ENCODE measurements at regions not wholly inside any gene's neighbourhood (a gene's known extent, or its start where the extent isn't known, plus 50 kb on each side); places are given as distances from the start of the nearest gene placed in this dataset.

GRCh38 chr18:70653671-70654070 is 364.8 kb downstream of the SOCS6 start:
- Histone ChIP-seq H3K27me3 (no peaks in the 10 kb centered on the region), H3K4me1 (no peaks in the 10 kb centered on the region), H3K9me3 (no peaks in the 10 kb centered on the region), H3K36me3 (no peaks in the 10 kb centered on the region), H3K4me3 (no peak overlapping the region), H3K27ac (no peak overlapping the region)
- no peak for DNase-seq
- no peak for ATAC-seq
- intact Hi-C loops (cut with DNase I): no loop called here
- TF ChIP-seq POLR2A (IDR thresholded peaks at IDR 0.05) (no peak), CTCF (IDR thresholded peaks at IDR 0.05) (no peak)

GRCh38 chr18:70650878-70651277 is 362.0 kb downstream of the SOCS6 start:
- 42% methylated on average over 2 of the region's 2 CpGs for WGBS (ENCODE audit: insufficient coverage, low coverage, low lambda C conversion rate, missing lambda C conversion rate)
- Histone ChIP-seq H3K36me3 (no peaks in the 10 kb centered on the region), H3K27ac (no peak overlapping the region), H3K9me3 (no peaks in the 10 kb centered on the region), H3K4me1 (no peaks in the 10 kb centered on the region), H3K27me3 (no peaks in the 10 kb centered on the region), H3K4me3 (no peak overlapping the region)
- intact Hi-C loops (cut with DNase I): no loop called here
- ATAC-seq (no peak), DNase-seq (no peak)
- TF ChIP-seq POLR2A (IDR thresholded peaks at IDR 0.05): no peak
- TF ChIP-seq CTCF (IDR thresholded peaks at IDR 0.05): no peak

GRCh38 chr18:70649683-70650082 is 360.8 kb downstream of the SOCS6 start:
- WGBS (ENCODE audit: insufficient coverage, low coverage, low lambda C conversion rate, missing lambda C conversion rate): 74% methylated on average over 7 of the region's 7 CpGs
- H3K27me3 ChIP-seq: no peaks in the 10 kb centered on the region
- intact Hi-C loops (cut with DNase I): no loop called here
- no peak overlapping the region for H3K4me3 ChIP-seq
- ATAC-seq: no peak
- no peaks in the 10 kb centered on the region for H3K9me3 ChIP-seq
- no peak for DNase-seq
- TF ChIP-seq CTCF (IDR thresholded peaks at IDR 0.05) (no peak), POLR2A (IDR thresholded peaks at IDR 0.05) (no peak)
- H3K36me3 ChIP-seq: no peaks in the 10 kb centered on the region
- H3K27ac ChIP-seq: no peak overlapping the region
- no peaks in the 10 kb centered on the region for H3K4me1 ChIP-seq

- DNase-seq (no peak), ATAC-seq (no peak)
- TF ChIP-seq CTCF (IDR thresholded peaks at IDR 0.05): no peak
- TF ChIP-seq POLR2A (IDR thresholded peaks at IDR 0.05): no peak
- intact Hi-C loops (cut with DNase I): no loop called here
- no peak overlapping the region for H3K27ac ChIP-seq
- H3K4me1 ChIP-seq: no peaks in the 10 kb centered on the region
- no peaks in the 10 kb centered on the region for H3K27me3 ChIP-seq
- H3K4me3 ChIP-seq: no peak overlapping the region
- 49% methylated on average over 5 of the region's 5 CpGs for WGBS (ENCODE audit: insufficient coverage, low coverage, low lambda C conversion rate, missing lambda C conversion rate)
- H3K36me3 ChIP-seq: no peaks in the 10 kb centered on the region
- no peaks in the 10 kb centered on the region for H3K9me3 ChIP-seq
Measured at GRCh38 chr18:70645971-70646370, 357.1 kb downstream of the SOCS6 start.

- Histone ChIP-seq H3K9me3 (no peaks in the 10 kb centered on the region), H3K36me3 (no peaks in the 10 kb centered on the region), H3K4me3 (no peak overlapping the region), H3K4me1 (no peaks in the 10 kb centered on the region), H3K27me3 (no peaks in the 10 kb centered on the region), H3K27ac (no peak overlapping the region)
- DNase-seq (no peak), ATAC-seq (no peak)
- intact Hi-C loops (cut with DNase I): no loop called here
- TF ChIP-seq CTCF (IDR thresholded peaks at IDR 0.05) (no peak), POLR2A (IDR thresholded peaks at IDR 0.05) (no peak)
- 17% methylated on average over 1 of the region's 1 CpG for WGBS (ENCODE audit: insufficient coverage, low coverage, low lambda C conversion rate, missing lambda C conversion rate)
Measured at GRCh38 chr18:70643812-70644211, 355.0 kb downstream of the SOCS6 start.

Data from right lobe of liver (tissue), 6 donors.